ENCODE measurements at regions not wholly inside any gene's neighbourhood (a gene's known extent, or its start where the extent isn't known, plus 50 kb on each side); places are given as distances from the start of the nearest gene placed in this dataset.
A peak's percentile ranks its signal among the peaks of the same experiment; 100 is the strongest.

DNA sequence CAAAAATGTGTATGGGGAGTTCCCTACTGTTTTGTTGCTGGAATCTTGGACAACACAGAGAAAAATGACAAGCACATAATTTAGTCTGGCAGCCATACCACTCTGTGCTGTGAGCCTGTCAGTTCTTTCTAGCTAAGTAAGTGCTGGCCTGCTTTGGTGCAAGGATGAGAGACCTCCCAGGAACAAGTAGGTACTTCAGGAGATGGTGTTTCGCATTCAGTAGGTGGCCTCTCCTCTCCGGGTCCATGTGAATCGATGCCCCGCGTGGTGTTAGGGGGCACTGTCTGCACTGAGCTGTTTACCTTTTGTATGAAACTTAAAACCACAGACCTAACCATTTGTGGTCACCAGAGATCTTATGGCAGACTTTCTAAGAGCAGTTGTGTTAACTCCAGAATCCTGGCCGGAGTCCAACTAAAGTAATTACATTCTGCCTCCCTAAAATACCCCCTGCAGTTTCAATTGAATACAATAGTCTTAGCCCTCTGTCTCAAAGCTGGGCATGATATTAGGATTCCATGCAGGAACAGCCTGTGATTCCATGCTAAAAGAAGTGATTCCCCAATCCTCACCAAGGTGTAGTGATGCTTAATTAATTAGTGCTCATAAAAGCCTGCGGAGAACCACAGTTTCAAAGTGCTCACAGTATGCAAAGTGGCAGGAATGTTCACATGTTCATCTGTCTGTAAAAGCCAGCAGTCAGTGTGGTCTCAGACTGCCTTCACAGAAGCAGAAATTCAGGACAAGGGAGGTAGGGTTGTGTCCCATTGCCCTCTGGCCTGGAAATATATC is 64.2 kb downstream of the LLPH start:
- no peak for DNase-seq
- no peak overlapping the region for H3K27ac Mint-ChIP-seq
- CTCF ChIA-PET = interaction anchor here (0.8 kb wide), 1 partner anchor 469 kb away, joined by 3 read pairs; no protein-coding TSS in a partner anchor

DNA sequence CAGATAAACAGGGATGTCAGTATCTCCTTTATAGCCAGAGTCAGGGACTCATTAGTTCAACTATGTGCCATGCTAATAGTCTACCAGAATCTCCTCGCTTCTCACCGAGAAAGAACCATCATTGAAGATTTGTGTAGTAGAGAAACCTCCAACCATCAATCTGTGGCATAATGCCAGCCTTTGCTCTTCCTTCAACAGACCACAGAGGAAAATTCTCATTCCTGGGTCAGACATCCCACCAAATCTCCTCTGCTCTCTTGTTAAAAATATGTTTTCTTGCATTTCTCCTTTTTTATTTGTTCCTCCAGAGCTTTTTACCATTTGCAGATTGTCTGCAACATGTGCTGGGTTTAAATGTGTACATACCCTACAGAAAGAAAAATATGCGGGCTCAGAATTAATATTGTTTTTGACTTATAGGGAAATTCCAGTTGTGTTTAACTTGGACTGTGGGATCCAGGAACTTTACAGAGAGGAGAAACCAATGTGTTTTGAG is 64.9 kb downstream of the LLPH start:
- no peak overlapping the region for H3K27ac Mint-ChIP-seq
- no peaks in the 10 kb centered on the region for H3K36me3 Mint-ChIP-seq
- DNase-seq (no peak), ATAC-seq (no peak)
- H3K27me3 Mint-ChIP-seq = peaks cover 25% of the 10 kb centered on the region
- H3K9me3 Mint-ChIP-seq (ENCODE audit: low read depth) = no peaks in the 10 kb centered on the region
- CTCF ChIA-PET = interaction anchor here (0.8 kb wide), 1 partner anchor 468 kb away, joined by 3 read pairs; no protein-coding TSS in a partner anchor
- peaks cover 8% of the 10 kb centered on the region for H3K4me1 Mint-ChIP-seq
- H3K4me3 Mint-ChIP-seq = no peak overlapping the region

More for the DNA sequence above, 64.2 kb downstream of the LLPH start:
- peaks cover 25% of the 10 kb centered on the region for H3K27me3 Mint-ChIP-seq
- no peaks in the 10 kb centered on the region for H3K36me3 Mint-ChIP-seq
- peaks cover 8% of the 10 kb centered on the region for H3K4me1 Mint-ChIP-seq
- ATAC-seq = peak; percentile 30
- no peak overlapping the region for H3K4me3 Mint-ChIP-seq
- no peaks in the 10 kb centered on the region for H3K9me3 Mint-ChIP-seq (ENCODE audit: low read depth)

DNA sequence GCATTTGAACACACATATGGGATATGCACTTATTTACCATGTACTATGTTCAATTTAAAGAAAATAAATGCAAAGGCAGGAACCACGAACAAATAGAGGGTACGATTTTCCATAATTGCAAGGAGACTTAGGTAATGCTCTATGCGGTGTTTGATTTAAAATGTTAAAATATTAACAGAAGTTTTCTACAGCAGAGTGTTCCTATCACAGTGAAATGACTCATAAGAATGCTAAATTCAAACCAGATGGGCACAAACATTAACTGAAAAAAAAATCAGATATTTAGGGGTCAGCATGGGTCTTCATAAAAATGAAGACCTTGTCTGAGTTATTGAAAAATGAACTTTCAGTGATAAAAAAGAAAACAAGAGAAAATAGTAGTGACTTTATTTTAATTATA is 65.4 kb downstream of the LLPH start:
- no peak overlapping the region for H3K27ac Mint-ChIP-seq
- H3K27me3 Mint-ChIP-seq = peaks cover 29% of the 10 kb centered on the region
- no peak overlapping the region for H3K4me3 Mint-ChIP-seq
- H3K36me3 Mint-ChIP-seq = no peaks in the 10 kb centered on the region
- DNase-seq (no peak), ATAC-seq (no peak)
- no peaks in the 10 kb centered on the region for H3K9me3 Mint-ChIP-seq (ENCODE audit: low read depth)
- CTCF ChIA-PET = interaction anchor here (0.8 kb wide), 1 partner anchor 468 kb away, joined by 3 read pairs; no protein-coding TSS in a partner anchor
- H3K4me1 Mint-ChIP-seq = peaks cover 8% of the 10 kb centered on the region

DNA sequence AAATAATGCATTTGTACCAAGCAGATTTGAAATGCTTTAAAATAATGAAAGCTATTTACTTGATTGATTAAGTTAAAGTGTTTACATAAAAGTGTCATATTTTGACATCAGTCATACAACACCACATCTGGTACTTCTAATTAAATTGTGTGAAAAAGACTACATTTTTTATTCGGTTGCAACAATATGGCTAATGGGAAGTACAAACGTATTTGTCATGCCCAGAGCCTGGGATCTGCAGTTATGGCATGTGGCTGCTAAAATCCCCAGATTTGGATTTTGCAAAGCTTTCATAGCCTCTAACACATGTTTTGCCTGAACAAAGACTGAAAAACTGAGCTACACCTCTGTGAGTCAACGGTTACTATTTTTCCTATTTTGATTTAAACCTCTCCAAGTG is 66.6 kb downstream of the LLPH start:
- Mint-ChIP-seq H3K4me3 (no peak overlapping the region), H3K4me1 (peaks cover 8% of the 10 kb centered on the region)
- CTCF ChIA-PET = no interaction called here

DNA sequence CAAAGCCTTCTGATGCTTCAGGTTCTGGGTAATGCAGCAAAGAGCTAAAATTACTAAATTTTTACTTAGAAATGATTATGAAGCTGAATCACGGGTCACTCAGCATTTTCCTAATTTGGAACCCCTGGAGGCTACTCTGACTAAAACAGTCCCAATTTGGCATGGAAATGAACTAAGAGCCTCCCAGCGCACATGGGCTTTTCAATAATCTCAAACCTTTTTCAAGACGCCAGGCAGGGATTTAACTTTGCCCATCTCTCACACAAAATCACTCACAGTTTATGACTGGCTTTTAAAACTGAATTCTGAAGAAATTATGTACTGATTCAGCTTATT is 68.3 kb downstream of the LLPH start:
- Mint-ChIP-seq H3K36me3 (no peaks in the 10 kb centered on the region), H3K27me3 (peaks cover 34% of the 10 kb centered on the region), H3K4me1 (peaks cover 8% of the 10 kb centered on the region), H3K27ac (no peak overlapping the region), H3K4me3 (no peak overlapping the region), H3K9me3 (ENCODE audit: low read depth) (no peaks in the 10 kb centered on the region)
- no peak for DNase-seq
- no peak for ATAC-seq
- CTCF ChIA-PET = no interaction called here

More for the DNA sequence above, 66.6 kb downstream of the LLPH start:
- Mint-ChIP-seq H3K9me3 (ENCODE audit: low read depth) (no peaks in the 10 kb centered on the region), H3K27ac (no peak overlapping the region), H3K27me3 (peaks cover 34% of the 10 kb centered on the region), H3K36me3 (no peaks in the 10 kb centered on the region)
- no peak for ATAC-seq
- no peak for DNase-seq

DNA sequence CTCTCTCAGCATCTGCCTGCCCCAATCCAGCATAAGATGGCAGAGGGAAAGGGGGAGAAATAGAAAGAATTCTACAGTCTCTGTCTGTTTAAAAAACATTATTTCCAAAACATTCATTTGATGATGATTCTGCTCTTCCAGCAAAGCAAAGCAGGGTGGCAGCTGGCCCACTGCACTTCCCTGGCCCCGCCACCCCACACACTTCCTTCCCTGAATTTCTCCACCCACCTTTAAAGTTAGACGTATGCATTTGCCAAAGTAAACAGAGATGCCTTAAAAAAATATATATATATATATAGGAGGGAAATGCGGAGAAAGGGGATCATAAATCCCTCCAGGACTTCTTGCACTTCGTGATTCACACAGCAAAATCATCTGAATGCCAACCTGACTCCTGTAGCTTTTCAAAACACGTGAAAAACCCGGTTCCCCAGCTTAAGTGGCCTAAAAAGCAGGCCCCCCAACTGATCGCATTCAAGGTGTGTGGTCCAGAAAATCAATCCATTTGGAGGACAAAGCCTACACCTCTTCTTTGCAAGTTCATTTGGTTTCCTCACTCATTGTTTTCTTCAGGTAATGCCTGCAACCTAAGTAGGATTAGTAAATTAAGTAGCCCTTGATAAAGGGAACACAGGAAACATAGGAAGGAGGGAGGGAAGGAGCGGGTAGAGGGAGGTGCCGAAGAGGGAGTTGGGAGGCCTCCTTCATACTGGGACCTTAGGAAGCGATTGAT is 68.8 kb downstream of the LLPH start:
- peaks cover 32% of the 10 kb centered on the region for H3K27me3 Mint-ChIP-seq
- no peak for DNase-seq
- H3K4me1 Mint-ChIP-seq = peaks cover 6% of the 10 kb centered on the region
- no peak for ATAC-seq
- H3K9me3 Mint-ChIP-seq (ENCODE audit: low read depth) = no peaks in the 10 kb centered on the region
- no peak overlapping the region for H3K4me3 Mint-ChIP-seq
- CTCF ChIA-PET = no interaction called here
- H3K36me3 Mint-ChIP-seq = no peaks in the 10 kb centered on the region
- no peak overlapping the region for H3K27ac Mint-ChIP-seq

DNA sequence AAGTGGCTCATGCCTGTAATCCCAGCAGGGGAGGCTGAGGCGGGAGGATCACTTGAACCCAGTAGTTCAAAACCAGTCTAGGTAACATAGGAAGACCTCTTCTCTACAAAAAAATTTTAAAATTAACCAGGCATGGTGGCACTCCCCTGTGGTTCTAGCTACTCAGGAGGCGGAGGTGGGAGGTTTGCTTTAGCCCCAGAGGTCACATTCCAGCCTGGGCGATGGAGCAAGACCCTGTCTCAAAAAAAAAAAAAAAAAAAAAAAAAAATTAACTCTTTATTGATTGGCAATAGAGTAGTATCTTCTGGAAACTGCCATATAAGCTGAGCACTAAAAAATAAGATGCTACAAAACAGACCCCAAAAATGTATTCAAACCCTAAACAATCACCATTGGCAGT is 69.5 kb downstream of the LLPH start:
- no peaks in the 10 kb centered on the region for H3K4me1 Mint-ChIP-seq
- CTCF ChIA-PET = no interaction called here
- no peak overlapping the region for H3K27ac Mint-ChIP-seq
- H3K9me3 Mint-ChIP-seq (ENCODE audit: low read depth) = no peaks in the 10 kb centered on the region
- H3K36me3 Mint-ChIP-seq = no peaks in the 10 kb centered on the region
- DNase-seq (no peak), ATAC-seq (no peak)
- peaks cover 30% of the 10 kb centered on the region for H3K27me3 Mint-ChIP-seq
- no peak overlapping the region for H3K4me3 Mint-ChIP-seq

DNA sequence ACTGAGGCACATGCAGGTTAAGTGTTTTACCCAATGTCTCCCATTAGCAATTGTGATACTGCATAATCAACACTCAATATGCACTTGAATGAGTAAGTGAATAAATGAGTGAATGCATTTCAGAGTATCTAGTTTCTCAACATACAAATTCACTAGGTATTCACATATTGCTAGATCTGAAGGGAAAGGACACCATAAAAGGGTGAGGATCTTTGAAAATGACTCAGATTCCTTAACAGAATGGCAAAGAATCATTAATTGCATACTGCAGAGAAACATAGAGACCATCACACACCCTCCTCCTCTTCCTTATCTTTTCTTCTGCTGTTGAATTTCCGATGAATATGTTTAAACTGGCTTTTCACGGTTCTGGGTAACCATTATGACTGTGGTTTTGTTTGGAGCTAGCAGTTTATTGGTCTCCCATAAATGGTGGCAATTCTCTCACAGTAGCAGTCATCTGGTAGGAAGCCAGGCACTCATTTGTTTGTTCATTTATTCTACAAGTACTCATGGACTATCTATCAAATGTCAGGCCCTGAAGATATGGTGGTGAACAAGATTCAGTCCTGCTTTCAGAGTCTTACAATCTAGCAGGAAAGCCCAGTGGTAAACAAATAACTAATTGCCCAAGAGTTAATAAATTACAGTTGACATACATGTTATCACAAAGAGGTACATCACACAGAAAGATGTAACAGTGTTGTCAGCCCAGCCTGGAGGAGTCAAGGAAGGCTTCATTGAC is 70.2 kb downstream of the LLPH start:
- ATAC-seq = no peak
- Mint-ChIP-seq H3K27ac (no peak overlapping the region), H3K36me3 (no peaks in the 10 kb centered on the region), H3K9me3 (ENCODE audit: low read depth) (no peaks in the 10 kb centered on the region), H3K27me3 (peaks cover 28% of the 10 kb centered on the region), H3K4me3 (no peak overlapping the region), H3K4me1 (no peaks in the 10 kb centered on the region)
- DNase-seq = no peak
- CTCF ChIA-PET = no interaction called here

DNA sequence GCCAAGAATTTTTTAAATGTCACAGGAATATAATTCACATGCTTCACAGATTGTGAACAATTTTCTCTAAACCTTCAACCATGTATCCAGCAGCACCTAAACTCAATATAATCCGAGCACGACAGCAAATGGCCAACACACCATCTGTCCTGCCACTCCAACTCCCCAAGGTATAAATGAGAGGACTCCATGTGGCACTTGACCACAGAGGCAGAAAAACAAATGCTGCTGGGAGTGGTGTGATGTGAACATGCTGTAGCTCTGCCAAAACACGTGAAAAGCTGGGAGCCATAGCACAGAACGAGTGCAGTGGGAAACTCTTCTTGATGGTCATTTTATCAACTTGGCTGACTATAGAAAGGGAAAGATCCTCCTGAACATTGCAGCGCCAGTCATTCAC is 70.9 kb downstream of the LLPH start:
- Mint-ChIP-seq H3K27ac (no peak overlapping the region), H3K36me3 (no peaks in the 10 kb centered on the region), H3K9me3 (ENCODE audit: low read depth) (no peaks in the 10 kb centered on the region), H3K4me1 (no peaks in the 10 kb centered on the region), H3K4me3 (no peak overlapping the region), H3K27me3 (peaks cover 24% of the 10 kb centered on the region)
- DNase-seq (no peak), ATAC-seq (no peak)
- CTCF ChIA-PET = no interaction called here

DNA sequence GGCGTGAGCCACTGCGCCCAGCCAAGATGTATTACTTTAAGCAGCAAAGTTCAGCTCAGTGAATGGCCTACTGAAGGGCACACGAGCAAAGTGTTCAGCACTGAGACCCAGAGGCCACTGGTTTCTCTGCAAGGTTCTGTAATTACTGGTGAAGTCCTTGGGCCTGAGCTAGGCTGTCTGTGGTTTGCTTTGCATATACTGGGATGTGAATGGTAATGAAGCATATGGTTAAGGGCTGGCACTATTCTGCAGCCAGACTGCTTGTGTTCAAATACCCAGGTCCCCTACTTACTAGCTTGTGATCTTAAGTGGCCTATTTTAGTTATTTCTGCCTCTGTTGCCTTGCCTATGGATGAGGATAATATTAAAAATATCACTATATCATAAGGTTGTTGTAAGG is 72.0 kb downstream of the LLPH start:
- no peaks in the 10 kb centered on the region for H3K9me3 Mint-ChIP-seq (ENCODE audit: low read depth)
- CTCF ChIA-PET = no interaction called here
- no peak for DNase-seq

DNA sequence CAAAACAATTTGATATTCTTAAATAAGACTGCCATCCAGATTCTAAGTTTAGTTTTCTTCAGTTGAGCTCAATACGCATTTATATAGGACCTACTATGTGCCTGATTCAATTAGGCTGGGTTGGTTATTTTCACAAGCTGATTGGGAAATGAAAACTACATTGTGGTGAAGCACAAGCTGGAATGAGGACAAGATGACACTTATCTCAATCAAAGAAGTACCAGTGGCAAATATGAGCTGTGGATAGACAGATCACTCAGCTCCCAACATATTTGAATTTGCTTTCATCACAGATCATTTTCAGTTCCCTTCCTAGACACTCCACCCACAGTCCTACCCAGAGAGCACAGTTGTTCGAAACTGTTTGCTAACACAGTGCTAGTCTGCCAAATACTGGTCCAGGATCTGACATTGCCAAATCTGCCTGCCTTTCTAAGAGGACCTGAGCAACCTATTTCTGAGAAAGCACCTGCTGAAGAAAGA is 74.7 kb downstream of the LLPH start:
- no peaks in the 10 kb centered on the region for H3K4me1 Mint-ChIP-seq
- peaks cover 25% of the 10 kb centered on the region for H3K27me3 Mint-ChIP-seq
- CTCF ChIA-PET = no interaction called here
- H3K36me3 Mint-ChIP-seq = no peaks in the 10 kb centered on the region
- DNase-seq (no peak), ATAC-seq (no peak)
- no peak overlapping the region for H3K27ac Mint-ChIP-seq
- H3K9me3 Mint-ChIP-seq (ENCODE audit: low read depth) = no peaks in the 10 kb centered on the region
- no peak overlapping the region for H3K4me3 Mint-ChIP-seq

More for the DNA sequence above, 72.0 kb downstream of the LLPH start:
- H3K4me3 Mint-ChIP-seq = no peak overlapping the region
- no peaks in the 10 kb centered on the region for H3K4me1 Mint-ChIP-seq
- ATAC-seq = no peak
- peaks cover 22% of the 10 kb centered on the region for H3K27me3 Mint-ChIP-seq
- H3K27ac Mint-ChIP-seq = no peak overlapping the region
- H3K36me3 Mint-ChIP-seq = no peaks in the 10 kb centered on the region

DNA sequence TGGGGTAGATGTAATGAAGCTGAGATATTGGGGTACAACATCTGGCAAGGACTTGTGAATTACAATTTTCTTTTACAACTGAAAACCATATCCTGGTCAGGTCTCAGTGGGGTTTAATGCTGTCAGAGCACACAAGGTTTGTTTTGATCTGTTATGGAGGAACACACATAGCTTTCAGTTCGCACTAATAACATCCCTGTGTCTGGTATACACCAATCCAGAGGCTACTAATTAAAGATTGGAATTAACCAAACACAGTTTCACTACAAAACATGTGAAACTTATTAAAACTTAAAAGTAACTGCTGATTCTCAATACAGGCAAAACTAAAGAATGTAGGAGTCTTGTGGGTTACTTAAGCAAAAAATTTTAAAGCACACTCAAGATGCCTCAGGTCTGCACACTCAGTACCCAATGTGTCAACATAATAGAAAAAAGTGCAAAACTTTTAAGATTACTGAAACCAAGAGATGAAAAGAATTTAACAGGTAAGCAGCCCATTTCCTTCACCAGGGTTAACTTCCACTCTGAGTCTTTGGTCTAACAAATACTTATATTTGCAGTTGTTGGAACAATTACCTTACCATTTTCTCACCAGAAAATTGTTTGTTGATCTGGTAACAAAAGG is 77.4 kb downstream of the LLPH start:
- H3K27ac Mint-ChIP-seq = no peak overlapping the region
- H3K4me3 Mint-ChIP-seq = no peak overlapping the region
- CTCF ChIA-PET = interaction anchor here (1.1 kb wide), 1 partner anchor 17 kb away, joined by 3 read pairs; no protein-coding TSS in a partner anchor
- H3K4me1 Mint-ChIP-seq = no peaks in the 10 kb centered on the region
- no peaks in the 10 kb centered on the region for H3K36me3 Mint-ChIP-seq
- peaks cover 14% of the 10 kb centered on the region for H3K27me3 Mint-ChIP-seq
- no peaks in the 10 kb centered on the region for H3K9me3 Mint-ChIP-seq (ENCODE audit: low read depth)
- DNase-seq = no peak
- no peak for ATAC-seq

DNA sequence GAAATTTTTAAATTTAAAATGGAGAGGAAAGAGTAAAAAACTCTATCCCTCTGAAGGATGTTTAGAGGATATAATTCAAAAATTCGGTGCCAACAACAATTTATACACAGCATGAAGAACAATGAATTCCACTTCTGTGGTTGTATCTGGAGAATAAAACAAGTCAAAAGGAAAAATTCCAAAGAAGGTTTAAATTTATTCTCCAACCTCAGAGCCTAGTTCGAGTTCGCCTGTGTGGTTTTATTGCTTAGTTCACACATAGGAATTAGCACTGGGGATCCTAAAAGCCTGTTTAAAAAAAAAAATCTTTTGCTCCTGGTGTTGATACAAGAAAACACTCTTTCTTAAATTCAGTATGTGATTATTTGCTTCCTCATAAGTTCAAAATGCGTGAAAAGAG is 79.2 kb downstream of the LLPH start:
- DNase-seq = no peak
- Mint-ChIP-seq H3K4me1 (no peaks in the 10 kb centered on the region), H3K9me3 (ENCODE audit: low read depth) (no peaks in the 10 kb centered on the region), H3K27ac (no peak overlapping the region), H3K27me3 (peaks cover 14% of the 10 kb centered on the region), H3K4me3 (no peak overlapping the region), H3K36me3 (no peaks in the 10 kb centered on the region)
- ATAC-seq = no peak
- CTCF ChIA-PET = no interaction called here

Data from activated CD8-positive, alpha-beta memory T cell treated with anti-CD3 and anti-CD28 coated beads, Interleukin-2, amount 10 ng/mL, durations not matched to agents 7 days and 5 days (primary cell).